Activated B cell treated with CpG ODN at 0.5 μM for 24 hours (primary cell): ENCODE measurements at regions not wholly inside any gene's neighbourhood (a gene's known extent, or its start where the extent isn't known, plus 50 kb on each side); places are given as distances from the start of the nearest gene placed in this dataset.
A peak's percentile ranks its signal among the peaks of the same experiment; 100 is the strongest.

ENCODE experiments used
- ATAC-seq: fragments of 200-7000 bp; cut with Tn5 transposase; one replicate; pipeline ENCODE4 v1.10.0; 2021; ENCODE audit warnings: low read depth, mild to moderate bottlenecking, moderate library complexity
- CTCF ChIA-PET: fragments of 350-600 bp; sonication (Branson Sonifier 250); formaldehyde crosslinking; loops from one replicate; lab custom pipeline; 2021; ENCODE audit warnings: antibody characterized with exemption; lab: Charles Lee
- POLR2A ChIA-PET: fragments of 350-600 bp; sonication (Branson Sonifier 250); formaldehyde crosslinking; loops from one replicate; lab custom pipeline; 2021; ENCODE audit warnings: antibody characterized with exemption; lab: Charles Lee
- DNase-seq: peaks from one replicate; pipeline ENCODE4 v3.0.0; 2022
- H3K27ac Mint-ChIP-seq: one replicate; pipeline ENCODE4 v1.8.0; 2020; ENCODE audit warnings: mixed read lengths
- H3K27me3 Mint-ChIP-seq: one replicate; pipeline ENCODE4 v1.8.0; 2021; ENCODE audit warnings: mixed read lengths
- H3K36me3 Mint-ChIP-seq: one replicate; pipeline ENCODE4 v1.8.0; 2021; ENCODE audit warnings: low read depth, mixed read lengths
- H3K4me1 Mint-ChIP-seq: one replicate; pipeline ENCODE4 v1.8.0; 2021; ENCODE audit warnings: mixed read lengths
- H3K4me3 Mint-ChIP-seq: one replicate; pipeline ENCODE4 v1.8.0; 2020; ENCODE audit warnings: mild to moderate bottlenecking, mixed read lengths
- H3K9me3 Mint-ChIP-seq: one replicate; pipeline ENCODE4 v1.8.0; 2020; ENCODE audit warnings: mixed read lengths
- intact Hi-C: fragments of 100-400 bp; cut with micrococcal nuclease; formaldehyde crosslinking; loops from one replicate; pipeline ENCODE4 v1.15.1; 2024
- TF ChIP-seq, protein P1 (sequence below): fragments of 200-600 bp; IDR thresholded peaks from one replicate; pipeline ENCODE4 v1.8.0; 2022; ENCODE audit warnings: antibody characterized with exemption, mild to moderate bottlenecking

DNA sequence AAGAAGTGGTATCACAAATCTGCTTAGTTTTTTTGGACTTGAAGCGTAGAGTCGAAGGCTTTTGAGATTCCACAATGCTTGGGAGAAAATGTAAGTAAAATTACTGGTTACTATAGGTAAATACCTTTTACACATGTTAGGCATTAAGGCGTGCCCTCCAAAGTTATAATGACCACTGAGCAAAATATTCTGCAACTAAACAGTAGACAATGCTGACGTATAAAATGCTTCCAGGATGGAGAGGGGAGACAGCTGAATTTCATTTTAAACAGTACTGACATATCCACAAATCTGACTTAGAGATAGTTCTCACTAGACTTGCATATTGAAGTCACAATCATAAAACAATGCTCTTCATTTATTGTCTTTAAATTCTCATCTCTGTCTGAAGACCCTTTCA, 144.5 kb upstream of the DCN start:
- Mint-ChIP-seq H3K36me3 (no peaks in the 10 kb centered on the region), H3K4me3 (no peak overlapping the region), H3K4me1 (no peaks in the 10 kb centered on the region), H3K27me3 (peaks cover 2% of the 10 kb centered on the region), H3K9me3 (no peaks in the 10 kb centered on the region), H3K27ac (no peak overlapping the region)
- ATAC-seq (no peak), DNase-seq (no peak)
- ChIA-PET CTCF (interaction anchor here (0.6 to 2.5 kb wide), 4 partner anchors 148 to 1515 kb away, joined by 3 to 9 read pairs (median 4); no protein-coding TSS in a partner anchor), POLR2A (no interaction called here)
- TF ChIP-seq, protein P1, sequence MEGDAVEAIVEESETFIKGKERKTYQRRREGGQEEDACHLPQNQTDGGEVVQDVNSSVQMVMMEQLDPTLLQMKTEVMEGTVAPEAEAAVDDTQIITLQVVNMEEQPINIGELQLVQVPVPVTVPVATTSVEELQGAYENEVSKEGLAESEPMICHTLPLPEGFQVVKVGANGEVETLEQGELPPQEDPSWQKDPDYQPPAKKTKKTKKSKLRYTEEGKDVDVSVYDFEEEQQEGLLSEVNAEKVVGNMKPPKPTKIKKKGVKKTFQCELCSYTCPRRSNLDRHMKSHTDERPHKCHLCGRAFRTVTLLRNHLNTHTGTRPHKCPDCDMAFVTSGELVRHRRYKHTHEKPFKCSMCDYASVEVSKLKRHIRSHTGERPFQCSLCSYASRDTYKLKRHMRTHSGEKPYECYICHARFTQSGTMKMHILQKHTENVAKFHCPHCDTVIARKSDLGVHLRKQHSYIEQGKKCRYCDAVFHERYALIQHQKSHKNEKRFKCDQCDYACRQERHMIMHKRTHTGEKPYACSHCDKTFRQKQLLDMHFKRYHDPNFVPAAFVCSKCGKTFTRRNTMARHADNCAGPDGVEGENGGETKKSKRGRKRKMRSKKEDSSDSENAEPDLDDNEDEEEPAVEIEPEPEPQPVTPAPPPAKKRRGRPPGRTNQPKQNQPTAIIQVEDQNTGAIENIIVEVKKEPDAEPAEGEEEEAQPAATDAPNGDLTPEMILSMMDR: no peak
- intact Hi-C loops: no loop called here

DNA sequence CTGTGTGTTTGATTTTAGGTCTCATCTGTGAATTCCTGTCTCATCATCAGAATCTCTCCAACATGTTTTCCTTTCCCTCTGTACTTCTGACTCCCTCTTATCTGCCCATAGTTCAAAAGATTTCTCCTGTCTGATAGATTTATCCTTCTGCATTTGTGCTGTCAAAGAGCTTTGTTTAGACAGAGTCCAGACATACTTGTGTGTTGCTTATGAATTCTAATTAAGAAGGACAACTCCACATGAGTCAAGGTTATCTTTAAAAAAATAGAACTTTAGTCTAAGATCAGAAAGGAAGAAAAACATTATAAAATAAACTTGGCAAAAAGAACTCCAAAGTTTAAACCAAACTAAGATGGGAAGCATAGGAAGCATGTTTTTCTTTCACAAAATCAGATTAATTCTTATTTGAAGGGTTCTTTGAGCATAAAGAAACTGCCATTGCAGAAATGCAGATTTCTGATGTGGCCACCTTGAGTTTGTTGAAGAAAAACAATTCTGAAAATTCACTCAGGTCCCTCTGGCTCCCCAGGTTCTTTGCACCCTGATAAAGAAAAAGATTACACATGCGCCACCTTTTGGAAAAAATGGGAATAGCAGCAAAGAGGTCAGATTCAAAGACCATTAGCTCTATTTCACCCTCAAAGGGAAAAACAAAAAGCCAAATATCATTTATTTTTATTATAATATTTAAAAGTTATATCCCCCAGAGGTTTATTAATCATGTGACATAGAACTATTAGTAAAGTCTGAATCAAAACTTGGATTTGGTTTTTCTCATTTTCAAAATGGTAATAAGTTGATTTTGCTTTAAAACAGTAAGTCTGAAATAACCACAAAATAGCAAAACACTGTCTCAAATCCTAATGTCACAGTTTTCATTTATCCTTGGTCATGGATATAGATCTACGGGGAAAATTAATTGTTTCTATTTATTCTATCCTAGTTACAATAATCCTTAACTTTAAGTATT, 143.7 kb upstream of the DCN start:
- Mint-ChIP-seq H3K4me3 (no peak overlapping the region), H3K27me3 (peaks cover 2% of the 10 kb centered on the region), H3K9me3 (no peaks in the 10 kb centered on the region), H3K27ac (no peak overlapping the region), H3K4me1 (no peaks in the 10 kb centered on the region), H3K36me3 (no peaks in the 10 kb centered on the region)
- ATAC-seq (no peak), DNase-seq (no peak)
- TF ChIP-seq, protein P1: peak; percentile 86
- intact Hi-C loops: loop anchor here (1.0 kb wide), 3 partner anchors 148 to 381 kb away; no protein-coding TSS in a partner anchor
- ChIA-PET CTCF (interaction anchor here (0.6 to 2.5 kb wide), 7 partner anchors 20 to 1516 kb away, joined by 3 to 9 read pairs (median 3); no protein-coding TSS in a partner anchor), POLR2A (no interaction called here)

DNA sequence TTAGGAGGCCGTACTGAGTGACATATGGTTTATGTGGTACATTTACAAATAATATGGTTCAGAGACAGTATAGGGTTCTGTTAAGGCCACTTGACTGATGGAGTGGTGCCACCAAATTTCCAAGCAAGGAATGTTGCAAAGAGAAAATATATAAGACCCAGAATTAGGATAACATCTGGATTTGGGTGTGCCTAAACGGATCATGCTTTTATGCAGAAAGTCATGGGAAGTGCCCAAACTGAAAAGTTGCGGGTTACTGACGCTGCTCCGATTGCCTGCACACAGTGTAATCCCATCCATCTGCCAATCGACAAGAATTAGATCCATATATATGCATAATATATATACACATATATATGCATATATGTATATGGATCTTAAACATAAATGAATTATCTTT, 138.4 kb upstream of the DCN start:
- Mint-ChIP-seq H3K9me3 (peaks cover 3% of the 10 kb centered on the region), H3K4me1 (no peaks in the 10 kb centered on the region), H3K4me3 (no peak overlapping the region), H3K27me3 (peaks cover 2% of the 10 kb centered on the region), H3K36me3 (no peaks in the 10 kb centered on the region), H3K27ac (no peak overlapping the region)
- ChIA-PET CTCF (no interaction called here), POLR2A (no interaction called here)
- TF ChIP-seq, protein P1: no peak
- DNase-seq (no peak), ATAC-seq (no peak)
- intact Hi-C loops: no loop called here

DNA sequence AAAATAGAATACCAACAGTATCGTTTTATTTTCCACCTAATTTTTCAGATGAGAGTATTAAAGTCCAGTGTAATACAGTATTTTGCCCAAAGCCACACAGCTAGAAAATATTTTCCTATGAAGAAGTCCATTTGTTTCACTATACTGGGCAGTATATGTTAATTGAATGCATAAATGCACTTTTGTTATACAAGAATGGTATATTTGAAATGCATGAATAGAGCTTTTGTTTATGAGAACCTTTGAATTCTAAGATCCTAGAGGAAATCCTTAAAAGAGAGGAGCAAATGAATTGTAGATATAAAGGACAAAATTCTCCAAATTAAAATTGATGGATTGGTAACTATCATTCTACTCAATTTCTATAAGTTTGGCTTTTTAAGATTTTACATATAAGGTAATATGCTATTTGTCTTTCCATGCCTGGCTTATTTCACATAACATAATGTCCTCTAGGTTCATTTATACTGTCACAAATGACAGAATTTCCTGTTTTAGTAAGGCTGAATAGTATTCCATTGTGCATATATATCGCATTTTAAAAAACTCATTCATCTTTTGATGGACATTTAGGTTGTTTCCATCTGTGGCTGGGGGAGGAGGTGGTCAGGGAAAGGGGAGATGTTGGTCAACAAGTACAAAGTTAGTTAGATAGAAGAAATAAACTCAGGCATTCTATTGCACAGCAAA, 136.6 kb upstream of the DCN start:
- ATAC-seq (no peak), DNase-seq (no peak)
- Mint-ChIP-seq H3K36me3 (no peaks in the 10 kb centered on the region), H3K4me1 (no peaks in the 10 kb centered on the region), H3K4me3 (no peak overlapping the region), H3K27ac (no peak overlapping the region), H3K9me3 (peaks cover 7% of the 10 kb centered on the region), H3K27me3 (peaks cover 4% of the 10 kb centered on the region)
- ChIA-PET POLR2A (no interaction called here), CTCF (interaction anchor here (0.9 to 1.3 kb wide), 2 partner anchors 9 to 11 kb away, joined by 3 read pairs; no protein-coding TSS in a partner anchor)
- TF ChIP-seq, protein P1: no peak
- intact Hi-C loops: no loop called here

DNA sequence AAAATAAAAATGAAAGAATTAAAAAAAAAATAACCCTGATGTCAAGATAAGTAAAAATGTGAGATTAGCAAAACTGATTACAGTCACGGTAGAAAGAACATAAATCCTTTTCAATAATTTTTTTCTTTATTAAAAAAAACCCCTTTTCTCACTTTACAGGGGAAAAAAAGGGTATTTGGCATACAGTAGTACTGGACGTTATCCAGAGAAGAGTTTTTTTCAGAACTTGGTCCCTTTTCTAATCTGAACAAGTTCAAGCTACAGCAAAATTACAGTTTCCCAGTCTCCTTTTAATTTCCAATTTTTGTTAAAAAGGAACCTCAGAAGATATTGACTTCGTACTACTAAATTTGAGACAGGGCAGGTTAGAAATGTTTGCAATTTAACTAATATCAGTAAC, 134.7 kb upstream of the DCN start:
- ChIA-PET CTCF (no interaction called here), POLR2A (no interaction called here)
- Mint-ChIP-seq H3K27ac (no peak overlapping the region), H3K27me3 (peaks cover 4% of the 10 kb centered on the region), H3K4me3 (no peak overlapping the region), H3K4me1 (no peaks in the 10 kb centered on the region), H3K36me3 (no peaks in the 10 kb centered on the region), H3K9me3 (peaks cover 7% of the 10 kb centered on the region)
- TF ChIP-seq, protein P1: no peak
- DNase-seq: no peak
- ATAC-seq: no peak
- intact Hi-C loops: no loop called here
